ENCODE measurements at regions not wholly inside any gene's neighbourhood (a gene's known extent, or its start where the extent isn't known, plus 50 kb on each side); places are given as distances from the start of the nearest gene placed in this dataset.

GRCh38 chr18:8536231-8536630 lies 73.0 kb upstream of the RAB12 start:
- H3K27ac Mint-ChIP-seq (ENCODE audit: unreplicated experiment), result no peak overlapping the region
- no peak for TF ChIP-seq CTCF (IDR thresholded peaks at IDR 0.05)
- no peak for DNase-seq (ENCODE audit: low spot score)
- H3K9me3 Mint-ChIP-seq (ENCODE audit: low read depth), result peaks cover 22% of the 10 kb centered on the region
- no peaks in the 10 kb centered on the region for H3K4me1 Mint-ChIP-seq (ENCODE audit: low read depth)
- peaks cover 28% of the 10 kb centered on the region for H3K27me3 Mint-ChIP-seq (ENCODE audit: low read depth)
- H3K36me3 Mint-ChIP-seq (ENCODE audit: low read depth), result peaks cover 12% of the 10 kb centered on the region
- H3K4me3 Mint-ChIP-seq (ENCODE audit: unreplicated experiment), result no peak overlapping the region

- H3K4me1 Mint-ChIP-seq (ENCODE audit: low read depth), result no peaks in the 10 kb centered on the region
- no peak for DNase-seq (ENCODE audit: low spot score)
- peaks cover 6% of the 10 kb centered on the region for H3K36me3 Mint-ChIP-seq (ENCODE audit: low read depth)
- peaks cover 16% of the 10 kb centered on the region for H3K9me3 Mint-ChIP-seq (ENCODE audit: low read depth)
- no peak overlapping the region for H3K4me3 Mint-ChIP-seq (ENCODE audit: unreplicated experiment)
- H3K27ac Mint-ChIP-seq (ENCODE audit: unreplicated experiment), result no peak overlapping the region
- no peak for TF ChIP-seq CTCF (IDR thresholded peaks at IDR 0.05)
- peaks cover 31% of the 10 kb centered on the region for H3K27me3 Mint-ChIP-seq (ENCODE audit: low read depth)
These were observed 72.3 kb upstream of the RAB12 start for GRCh38 chr18:8536922-8537321.

GRCh38 chr18:8537400-8537799 lies 71.8 kb upstream of the RAB12 start:
- H3K27me3 Mint-ChIP-seq (ENCODE audit: low read depth), result peaks cover 34% of the 10 kb centered on the region
- no peak overlapping the region for H3K27ac Mint-ChIP-seq (ENCODE audit: unreplicated experiment)
- H3K4me3 Mint-ChIP-seq (ENCODE audit: unreplicated experiment), result no peak overlapping the region

GRCh38 chr18:8538935-8539334 lies 70.3 kb upstream of the RAB12 start:
- H3K36me3 Mint-ChIP-seq (ENCODE audit: low read depth), result no peaks in the 10 kb centered on the region
- H3K9me3 Mint-ChIP-seq (ENCODE audit: low read depth), result no peaks in the 10 kb centered on the region
- H3K4me3 Mint-ChIP-seq (ENCODE audit: unreplicated experiment), result no peak overlapping the region

More at GRCh38 chr18:8537400-8537799, 71.8 kb upstream of the RAB12 start:
- no peak for TF ChIP-seq CTCF (IDR thresholded peaks at IDR 0.05)
- Mint-ChIP-seq H3K4me1 (ENCODE audit: low read depth) (no peaks in the 10 kb centered on the region), H3K9me3 (ENCODE audit: low read depth) (peaks cover 11% of the 10 kb centered on the region), H3K36me3 (ENCODE audit: low read depth) (peaks cover 3% of the 10 kb centered on the region)
- no peak for DNase-seq (ENCODE audit: low spot score)

GRCh38 chr18:8546677-8547076 lies 62.6 kb upstream of the RAB12 start:
- DNase-seq (ENCODE audit: low spot score), result no peak

More at GRCh38 chr18:8538935-8539334, 70.3 kb upstream of the RAB12 start:
- H3K27ac Mint-ChIP-seq (ENCODE audit: unreplicated experiment), result no peak overlapping the region
- no peak for DNase-seq (ENCODE audit: low spot score)
- H3K4me1 Mint-ChIP-seq (ENCODE audit: low read depth), result no peaks in the 10 kb centered on the region
- TF ChIP-seq CTCF (IDR thresholded peaks at IDR 0.05), result no peak
- peaks cover 33% of the 10 kb centered on the region for H3K27me3 Mint-ChIP-seq (ENCODE audit: low read depth)

More at GRCh38 chr18:8546677-8547076, 62.6 kb upstream of the RAB12 start:
- H3K4me3 Mint-ChIP-seq (ENCODE audit: unreplicated experiment), result no peak overlapping the region
- TF ChIP-seq CTCF (IDR thresholded peaks at IDR 0.05), result no peak
- peaks cover 26% of the 10 kb centered on the region for H3K27me3 Mint-ChIP-seq (ENCODE audit: low read depth)
- H3K9me3 Mint-ChIP-seq (ENCODE audit: low read depth), result no peaks in the 10 kb centered on the region
- H3K36me3 Mint-ChIP-seq (ENCODE audit: low read depth), result no peaks in the 10 kb centered on the region
- peaks cover 6% of the 10 kb centered on the region for H3K4me1 Mint-ChIP-seq (ENCODE audit: low read depth)
- no peak overlapping the region for H3K27ac Mint-ChIP-seq (ENCODE audit: unreplicated experiment)

Measured in chondrocyte (in vitro differentiated cells).